ENCODE measurements at regions not wholly inside any gene's neighbourhood (a gene's known extent, or its start where the extent isn't known, plus 50 kb on each side); places are given as distances from the start of the nearest gene placed in this dataset.

- no peaks in the 10 kb centered on the region for H3K36me3 ChIP-seq (replicated peaks; ENCODE audit: low read depth, low read length)
- no peaks in the 10 kb centered on the region for H4K20me1 ChIP-seq (ENCODE audit: insufficient read depth, low read length)
- TF ChIP-seq CTCF (IDR thresholded peaks at IDR 0.05; ENCODE audit: low read depth, low read length) (no peak), EZH2phosphoT487 (IDR thresholded peaks at IDR 0.05; ENCODE audit: low read depth) (no peak)
- H3K27ac ChIP-seq (ENCODE audit: low read length), result no peak overlapping the region
- no peak overlapping the region for H3K4me3 ChIP-seq (ENCODE audit: low read length)
- H3K4me1 ChIP-seq (ENCODE audit: low read length), result peaks cover 15% of the 10 kb centered on the region
- no peaks in the 10 kb centered on the region for H3K9me3 ChIP-seq (ENCODE audit: insufficient read depth, low read length)
- H2AFZ ChIP-seq (ENCODE audit: low read depth, low read length), result no peak overlapping the region
- H3K79me2 ChIP-seq (ENCODE audit: low read length), result no peaks in the 10 kb centered on the region
- H3K27me3 ChIP-seq (ENCODE audit: low read depth, low read length), result no peaks in the 10 kb centered on the region; the same call in 1 of the 2 replicates
- no peak overlapping the region for H3K9ac ChIP-seq (ENCODE audit: low read length)
- no peak overlapping the region for H3K4me2 ChIP-seq (ENCODE audit: low read length)
Measured at GRCh38 chr9:13645557-13645956, 366.1 kb upstream of the MPDZ start.

GRCh38 chr9:13644675-13645074 is 365.2 kb upstream of the MPDZ start:
- H3K4me3 ChIP-seq (ENCODE audit: low read length), result no peak overlapping the region
- no peak overlapping the region for H2AFZ ChIP-seq (ENCODE audit: low read depth, low read length)
- H3K79me2 ChIP-seq (ENCODE audit: low read length), result no peaks in the 10 kb centered on the region
- H3K36me3 ChIP-seq (replicated peaks; ENCODE audit: low read depth, low read length), result no peaks in the 10 kb centered on the region
- no peaks in the 10 kb centered on the region; the same call in 1 of the 2 replicates for H3K27me3 ChIP-seq (ENCODE audit: low read depth, low read length)
- no peak overlapping the region for H3K4me2 ChIP-seq (ENCODE audit: low read length)
- no peak overlapping the region for H3K27ac ChIP-seq (ENCODE audit: low read length)
- H4K20me1 ChIP-seq (ENCODE audit: insufficient read depth, low read length), result no peaks in the 10 kb centered on the region
- H3K9me3 ChIP-seq (ENCODE audit: insufficient read depth, low read length), result no peaks in the 10 kb centered on the region
- TF ChIP-seq EZH2phosphoT487 (IDR thresholded peaks at IDR 0.05; ENCODE audit: low read depth) (no peak), CTCF (IDR thresholded peaks at IDR 0.05; ENCODE audit: low read depth, low read length) (no peak)
- no peak overlapping the region for H3K9ac ChIP-seq (ENCODE audit: low read length)
- peaks cover 15% of the 10 kb centered on the region for H3K4me1 ChIP-seq (ENCODE audit: low read length)

- Histone ChIP-seq H3K4me2 (ENCODE audit: low read length) (no peak overlapping the region), H2AFZ (ENCODE audit: low read depth, low read length) (no peak overlapping the region), H4K20me1 (ENCODE audit: insufficient read depth, low read length) (no peaks in the 10 kb centered on the region), H3K4me3 (ENCODE audit: low read length) (no peak overlapping the region), H3K9ac (ENCODE audit: low read length) (no peak overlapping the region), H3K36me3 (replicated peaks; ENCODE audit: low read depth, low read length) (no peaks in the 10 kb centered on the region), H3K79me2 (ENCODE audit: low read length) (no peaks in the 10 kb centered on the region), H3K27ac (ENCODE audit: low read length) (no peak overlapping the region), H3K4me1 (ENCODE audit: low read length) (peaks cover 15% of the 10 kb centered on the region), H3K27me3 (ENCODE audit: low read depth, low read length) (no peaks in the 10 kb centered on the region; the same call in 1 of the 2 replicates), H3K9me3 (ENCODE audit: insufficient read depth, low read length) (no peaks in the 10 kb centered on the region)
- TF ChIP-seq EZH2phosphoT487 (IDR thresholded peaks at IDR 0.05; ENCODE audit: low read depth), result no peak
- TF ChIP-seq CTCF (IDR thresholded peaks at IDR 0.05; ENCODE audit: low read depth, low read length), result no peak
Measured at GRCh38 chr9:13642646-13643045, 363.2 kb upstream of the MPDZ start.

- H3K4me1 ChIP-seq (ENCODE audit: low read length), result no peaks in the 10 kb centered on the region
- no peak for TF ChIP-seq CTCF (IDR thresholded peaks at IDR 0.05; ENCODE audit: low read depth, low read length)
- TF ChIP-seq EZH2phosphoT487 (IDR thresholded peaks at IDR 0.05; ENCODE audit: low read depth), result no peak
- no peaks in the 10 kb centered on the region for H3K27me3 ChIP-seq (ENCODE audit: low read depth, low read length)
- H3K79me2 ChIP-seq (ENCODE audit: low read length), result no peaks in the 10 kb centered on the region
- H3K9ac ChIP-seq (ENCODE audit: low read length), result no peak overlapping the region
- no peak overlapping the region for H3K4me3 ChIP-seq (ENCODE audit: low read length)
- no peaks in the 10 kb centered on the region for H3K36me3 ChIP-seq (replicated peaks; ENCODE audit: low read depth, low read length)
- no peaks in the 10 kb centered on the region for H4K20me1 ChIP-seq (ENCODE audit: insufficient read depth, low read length)
- H2AFZ ChIP-seq (ENCODE audit: low read depth, low read length), result no peak overlapping the region
- H3K4me2 ChIP-seq (ENCODE audit: low read length), result no peak overlapping the region
- H3K27ac ChIP-seq (ENCODE audit: low read length), result no peak overlapping the region
- no peaks in the 10 kb centered on the region for H3K9me3 ChIP-seq (ENCODE audit: insufficient read depth, low read length)
Measured at GRCh38 chr9:13629067-13629466, 349.6 kb upstream of the MPDZ start.

Data from OCI-LY3 (cell line).